Astrocyte (in vitro differentiated cells and primary cell): ENCODE measurements at regions not wholly inside any gene's neighbourhood (a gene's known extent, or its start where the extent isn't known, plus 50 kb on each side); places are given as distances from the start of the nearest gene placed in this dataset.

Source experiments
- DNase-seq: peaks from one replicate; pipeline ENCODE4 v3.0.0-alpha.2; 2010; ENCODE audit warnings: low read depth
- FAIRE-seq: peaks from 2 replicates; lab custom pipeline; 2011; peaks lifted over from hg19 to GRCh38; lab: Jason Lieb, UNC
- H2AFZ ChIP-seq: 2 replicates; pipeline ENCODE4 v1.6.0; 2012; ENCODE audit warnings: low read depth, low read length, inconsistent platforms
- H3K27ac ChIP-seq: 2 replicates; pipeline ENCODE4 v1.5.1; 2011; ENCODE audit warnings: low read depth, low read length, inconsistent platforms
- H3K27me3 ChIP-seq: 2 replicates; pipeline ENCODE4 v1.6.0; 2011; ENCODE audit warnings: low read length, inconsistent platforms; ENCODE audit not compliant: insufficient read depth
- H3K36me3 ChIP-seq: 2 replicates; pipeline ENCODE4 v1.5.1; 2011; ENCODE audit warnings: low read length, inconsistent platforms; ENCODE audit not compliant: insufficient read depth
- H3K4me1 ChIP-seq: 2 replicates; pipeline ENCODE4 v1.5.1; 2011; ENCODE audit warnings: low read length, inconsistent platforms; ENCODE audit not compliant: insufficient read depth
- H3K4me2 ChIP-seq: 2 replicates; pipeline ENCODE4 v1.6.0; 2012; ENCODE audit warnings: low read length, inconsistent platforms
- H3K4me3 ChIP-seq: 2 replicates; pipeline ENCODE4 v1.5.1; 2011; ENCODE audit warnings: low read depth, mild to moderate bottlenecking, low read length, inconsistent platforms; ENCODE audit not compliant: insufficient read depth
- H3K79me2 ChIP-seq: 2 replicates; pipeline ENCODE4 v1.6.0; 2012; ENCODE audit warnings: mild to moderate bottlenecking, low read length, inconsistent platforms; ENCODE audit not compliant: insufficient read depth
- H3K9ac ChIP-seq: 2 replicates; pipeline ENCODE4 v1.6.0; 2012; ENCODE audit warnings: mild to moderate bottlenecking, low read length, inconsistent platforms
- H3K9me3 ChIP-seq: 2 replicates; pipeline ENCODE4 v1.5.1; 2012; ENCODE audit warnings: low read depth, mild to moderate bottlenecking, low read length, inconsistent platforms; ENCODE audit not compliant: insufficient read depth
- H4K20me1 ChIP-seq: 2 replicates; pipeline ENCODE4 v1.6.0; 2012; ENCODE audit warnings: low read length, inconsistent platforms; ENCODE audit not compliant: insufficient read depth
- H3K27ac Mint-ChIP-seq: one replicate; pipeline ENCODE4 v1.8.0; 2021; ENCODE audit warnings: mild to moderate bottlenecking, mixed read lengths; ENCODE audit not compliant: unreplicated experiment
- H3K27me3 Mint-ChIP-seq: one replicate; pipeline ENCODE4 v1.8.0; 2021; ENCODE audit warnings: low read depth, mixed read lengths; ENCODE audit not compliant: unreplicated experiment
- H3K36me3 Mint-ChIP-seq: one replicate; pipeline ENCODE4 v1.8.0; 2021; ENCODE audit warnings: low read depth, mixed read lengths; ENCODE audit not compliant: unreplicated experiment
- H3K4me1 Mint-ChIP-seq: one replicate; pipeline ENCODE4 v1.8.0; 2021; ENCODE audit warnings: low read depth, mixed read lengths; ENCODE audit not compliant: unreplicated experiment
- H3K4me3 Mint-ChIP-seq: one replicate; pipeline ENCODE4 v1.8.0; 2021; ENCODE audit warnings: mild to moderate bottlenecking, moderate library complexity, mixed read lengths; ENCODE audit not compliant: unreplicated experiment
- H3K9me3 Mint-ChIP-seq: one replicate; pipeline ENCODE4 v1.8.0; 2021; ENCODE audit warnings: mild to moderate bottlenecking, mixed read lengths; ENCODE audit not compliant: unreplicated experiment
- CTCF ChIP-seq: IDR thresholded peaks from 2 replicates; pipeline ENCODE4 v1.5.1; 2011; ENCODE audit warnings: low read depth, mild to moderate bottlenecking, inconsistent platforms, low read length, moderate library complexity; ENCODE audit not compliant: insufficient read depth
- EZH2 ChIP-seq: IDR thresholded peaks from 2 replicates; pipeline ENCODE4 v1.6.1; 2012; ENCODE audit warnings: mild to moderate bottlenecking, low read length, inconsistent platforms; ENCODE audit not compliant: insufficient read depth

- FAIRE-seq (no peak), DNase-seq (no peak)
- H3K36me3 ChIP-seq: no peaks in the 10 kb centered on the region
- no peaks in the 10 kb centered on the region for H3K4me1 ChIP-seq
- no peaks in the 10 kb centered on the region for H3K9me3 Mint-ChIP-seq
- H3K4me2 ChIP-seq: no peak overlapping the region
- no peaks in the 10 kb centered on the region for H3K79me2 ChIP-seq
- H3K27ac ChIP-seq: no peak overlapping the region
- peaks cover 2% of the 10 kb centered on the region for H3K4me1 Mint-ChIP-seq
- no peaks in the 10 kb centered on the region for H3K27me3 ChIP-seq
- no peak overlapping the region for H3K4me3 ChIP-seq
- no peak for TF ChIP-seq EZH2
- TF ChIP-seq CTCF: no peak
- H3K36me3 Mint-ChIP-seq: no peaks in the 10 kb centered on the region
- no peak overlapping the region for H3K4me3 Mint-ChIP-seq
- H3K9ac ChIP-seq: no peak overlapping the region
- peaks cover 22% of the 10 kb centered on the region for H3K27me3 Mint-ChIP-seq
- H3K27ac Mint-ChIP-seq: no peak overlapping the region
- no peaks in the 10 kb centered on the region for H4K20me1 ChIP-seq
- H3K9me3 ChIP-seq: no peaks in the 10 kb centered on the region
- no peak overlapping the region for H2AFZ ChIP-seq
Observed at GRCh38 chr7:23907012-23907411, 197.0 kb downstream of the STK31 start.

GRCh38 chr7:23909426-23909825 is 199.4 kb downstream of the STK31 start:
- Mint-ChIP-seq H3K9me3 (peaks cover 2% of the 10 kb centered on the region), H3K4me1 (peaks cover 2% of the 10 kb centered on the region), H3K27me3 (peaks cover 8% of the 10 kb centered on the region), H3K4me3 (no peak overlapping the region), H3K27ac (no peak overlapping the region), H3K36me3 (no peaks in the 10 kb centered on the region)
- H2AFZ ChIP-seq: no peak overlapping the region
- no peaks in the 10 kb centered on the region for H3K4me1 ChIP-seq
- no peaks in the 10 kb centered on the region for H3K79me2 ChIP-seq
- H3K4me3 ChIP-seq: no peak overlapping the region
- H3K4me2 ChIP-seq: no peak overlapping the region
- no peak overlapping the region for H3K27ac ChIP-seq
- TF ChIP-seq EZH2: no peak
- TF ChIP-seq CTCF: no peak
- no peak overlapping the region for H3K9ac ChIP-seq
- no peak for FAIRE-seq
- H4K20me1 ChIP-seq: no peaks in the 10 kb centered on the region
- H3K27me3 ChIP-seq: no peaks in the 10 kb centered on the region
- H3K9me3 ChIP-seq: no peaks in the 10 kb centered on the region
- no peaks in the 10 kb centered on the region for H3K36me3 ChIP-seq
- DNase-seq: no peak

- no peak overlapping the region for H3K9ac ChIP-seq
- H3K4me3 Mint-ChIP-seq: no peak overlapping the region
- no peak for FAIRE-seq
Observed at GRCh38 chr7:23912065-23912464, 202.0 kb downstream of the STK31 start.

More at GRCh38 chr7:23912065-23912464, 202.0 kb downstream of the STK31 start:
- Histone ChIP-seq H3K4me3 (no peak overlapping the region), H3K4me2 (no peak overlapping the region), H3K27ac (no peak overlapping the region), H3K9me3 (no peaks in the 10 kb centered on the region), H3K27me3 (no peaks in the 10 kb centered on the region), H2AFZ (no peak overlapping the region), H4K20me1 (no peaks in the 10 kb centered on the region), H3K4me1 (no peaks in the 10 kb centered on the region), H3K36me3 (no peaks in the 10 kb centered on the region), H3K79me2 (no peaks in the 10 kb centered on the region)
- Mint-ChIP-seq H3K27me3 (peaks cover 7% of the 10 kb centered on the region), H3K4me1 (no peaks in the 10 kb centered on the region), H3K27ac (no peak overlapping the region), H3K9me3 (peaks cover 4% of the 10 kb centered on the region), H3K36me3 (no peaks in the 10 kb centered on the region)
- no peak for TF ChIP-seq CTCF
- no peak for TF ChIP-seq EZH2
- DNase-seq: no peak
